ENCODE measurements at regions not wholly inside any gene's neighbourhood (a gene's known extent, or its start where the extent isn't known, plus 50 kb on each side); places are given as distances from the start of the nearest gene placed in this dataset.
"Not testable (repeated sequence)": the region's sequence is repeated elsewhere in the genome, so short reads cannot be mapped to it uniquely, and the experiment has no call there.

GRCh38 chr6:90675107-90675506 is 88.2 kb upstream of the MAP3K7 start:
- FAIRE-seq = not testable (repeated sequence)

- FAIRE-seq = not testable (repeated sequence)
These were observed 87.2 kb upstream of the MAP3K7 start for GRCh38 chr6:90674077-90674476.

DNA sequence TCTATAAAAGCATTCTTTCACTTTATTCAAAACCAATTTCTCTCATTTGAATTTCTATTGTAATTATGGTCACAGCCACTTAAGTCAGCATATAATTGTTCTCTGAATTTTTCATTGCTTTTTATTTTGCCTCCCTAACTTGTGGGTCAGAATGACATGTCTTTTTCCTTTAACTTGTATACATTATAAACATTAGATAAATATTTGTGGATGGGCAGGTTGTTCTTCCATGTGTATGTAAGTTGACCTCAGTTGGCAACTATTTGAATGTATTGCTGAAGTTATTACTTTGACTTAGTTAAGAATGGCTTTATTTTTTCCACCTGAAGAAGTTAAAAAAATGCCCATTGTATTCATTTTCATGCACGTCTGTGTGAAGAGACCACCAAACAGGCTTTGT is 83.0 kb upstream of the MAP3K7 start:
- FAIRE-seq = no peak

DNA sequence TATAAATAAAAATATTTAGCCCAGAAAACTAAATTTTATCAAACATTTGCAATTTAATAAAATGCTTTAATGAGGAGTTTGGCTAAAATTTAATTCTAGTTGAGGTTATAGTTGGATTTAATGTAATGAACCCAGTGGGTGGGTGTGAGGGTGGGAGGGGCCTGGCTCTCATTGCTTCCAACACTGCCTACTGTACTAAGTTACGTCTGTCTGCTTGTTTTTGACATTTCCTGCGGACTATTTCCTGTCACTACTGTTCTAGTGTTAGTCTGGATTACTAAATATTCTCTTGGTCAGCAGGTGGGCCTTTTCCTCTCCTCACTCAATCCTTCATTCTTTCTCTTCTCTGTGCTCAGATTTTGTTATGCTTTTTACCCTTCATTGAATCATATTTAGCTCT is 82.5 kb upstream of the MAP3K7 start:
- FAIRE-seq = no peak

DNA sequence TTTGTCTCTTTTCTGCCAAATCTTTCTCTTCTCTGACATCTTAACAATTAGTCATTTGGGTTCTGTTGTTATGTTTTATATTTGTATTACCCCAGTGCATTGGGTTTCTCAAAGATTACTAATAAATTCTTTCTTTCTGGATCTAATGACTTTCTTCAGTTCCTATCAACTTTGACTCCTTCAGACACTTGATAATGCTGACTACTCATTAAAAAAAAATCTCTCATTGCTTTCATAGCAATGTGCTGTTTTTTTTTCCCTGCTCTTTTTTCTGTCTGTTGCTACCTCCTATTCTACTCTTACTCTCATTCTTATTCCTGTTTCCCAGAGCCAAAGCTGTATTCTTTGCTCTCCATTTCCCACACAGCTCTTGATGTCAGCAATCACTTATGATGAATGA is 81.3 kb upstream of the MAP3K7 start:
- FAIRE-seq = no peak

GRCh38 chr6:90663873-90664272 is 77.0 kb upstream of the MAP3K7 start:
- FAIRE-seq = no peak

DNA sequence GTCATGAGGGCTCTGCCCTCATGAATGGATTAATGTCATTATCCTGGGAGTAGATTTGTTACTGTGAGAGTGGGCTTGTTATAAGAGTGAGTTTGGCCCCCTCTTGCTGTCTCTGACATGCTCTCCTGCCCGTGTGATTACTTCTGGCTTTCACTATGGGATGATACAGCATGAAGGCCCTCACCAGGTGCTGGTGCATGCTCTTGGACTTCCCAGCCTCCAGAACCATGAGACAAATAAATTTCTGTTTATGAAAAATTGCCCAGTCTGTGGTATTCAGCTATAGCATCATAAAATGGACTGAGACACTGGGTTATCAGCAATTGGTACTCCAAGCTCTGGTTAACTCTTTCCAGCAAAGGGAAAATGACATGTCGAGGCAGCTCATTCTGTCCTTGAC is 76.2 kb upstream of the MAP3K7 start:
- no peak for FAIRE-seq

- no peak for FAIRE-seq
These were observed 74.1 kb upstream of the MAP3K7 start for GRCh38 chr6:90660931-90661330.

DNA sequence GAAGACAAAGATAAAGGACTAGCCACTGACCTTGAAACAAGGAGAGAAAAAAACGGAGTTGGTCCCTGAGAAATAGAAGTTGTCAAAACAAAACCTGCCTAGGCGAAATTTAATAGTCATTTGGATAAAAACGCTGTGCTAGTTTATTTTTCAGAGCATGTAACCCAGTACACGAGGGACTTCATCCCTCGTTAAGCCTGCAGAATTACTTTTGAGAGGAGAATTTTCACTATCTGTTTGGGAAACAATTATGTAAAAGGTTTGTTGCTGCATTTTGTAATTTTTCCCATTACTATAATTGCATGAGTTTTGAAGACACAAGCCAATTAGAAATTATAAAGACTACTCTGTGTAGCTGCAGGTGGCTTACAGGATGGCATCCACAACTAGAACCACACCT is 71.6 kb upstream of the MAP3K7 start:
- FAIRE-seq = no peak

GRCh38 chr6:90656325-90656724 is 69.5 kb upstream of the MAP3K7 start:
- FAIRE-seq = no peak

DNA sequence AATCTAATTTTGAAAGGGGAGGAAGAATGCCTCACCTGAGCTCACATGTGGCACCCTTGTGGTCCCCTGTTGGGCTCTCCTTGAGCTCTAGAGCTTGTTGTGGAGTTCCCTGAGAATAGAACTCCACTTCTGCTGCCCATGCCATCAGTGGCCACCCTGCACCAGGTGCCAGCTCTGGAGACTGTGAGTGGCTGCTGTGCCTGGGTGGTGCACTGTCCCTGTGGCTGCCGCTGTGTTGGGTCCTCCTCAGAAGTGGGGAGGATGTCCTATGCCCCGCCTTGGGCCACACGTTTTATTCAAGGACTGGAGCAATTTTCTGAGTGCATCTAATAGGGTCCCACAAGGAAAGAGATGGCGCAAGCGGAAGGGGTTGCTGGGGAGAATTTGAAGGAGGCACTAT is 67.9 kb upstream of the MAP3K7 start:
- no peak for FAIRE-seq

DNA sequence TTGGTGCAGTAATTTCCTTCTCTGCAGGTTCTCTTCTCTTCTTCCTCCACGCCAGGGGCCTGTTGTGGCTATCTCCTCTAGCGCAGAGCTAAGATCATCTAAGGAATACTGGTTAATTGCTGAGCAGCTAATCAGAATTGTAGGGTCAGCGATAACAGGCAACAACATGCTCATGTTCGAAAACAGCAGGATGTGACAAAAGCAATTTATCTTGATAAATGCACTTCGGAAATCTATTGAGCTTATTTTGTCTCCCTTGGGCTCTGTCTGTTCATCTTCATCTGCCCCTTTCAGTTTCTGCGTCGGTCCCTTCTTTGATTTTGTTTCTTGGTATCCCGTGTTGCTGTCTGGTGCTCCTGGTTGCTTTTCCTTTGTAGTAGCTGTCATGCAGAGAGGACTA is 67.3 kb upstream of the MAP3K7 start:
- no peak for FAIRE-seq

- FAIRE-seq = no peak
These were observed 66.9 kb upstream of the MAP3K7 start for GRCh38 chr6:90653750-90654149.

DNA sequence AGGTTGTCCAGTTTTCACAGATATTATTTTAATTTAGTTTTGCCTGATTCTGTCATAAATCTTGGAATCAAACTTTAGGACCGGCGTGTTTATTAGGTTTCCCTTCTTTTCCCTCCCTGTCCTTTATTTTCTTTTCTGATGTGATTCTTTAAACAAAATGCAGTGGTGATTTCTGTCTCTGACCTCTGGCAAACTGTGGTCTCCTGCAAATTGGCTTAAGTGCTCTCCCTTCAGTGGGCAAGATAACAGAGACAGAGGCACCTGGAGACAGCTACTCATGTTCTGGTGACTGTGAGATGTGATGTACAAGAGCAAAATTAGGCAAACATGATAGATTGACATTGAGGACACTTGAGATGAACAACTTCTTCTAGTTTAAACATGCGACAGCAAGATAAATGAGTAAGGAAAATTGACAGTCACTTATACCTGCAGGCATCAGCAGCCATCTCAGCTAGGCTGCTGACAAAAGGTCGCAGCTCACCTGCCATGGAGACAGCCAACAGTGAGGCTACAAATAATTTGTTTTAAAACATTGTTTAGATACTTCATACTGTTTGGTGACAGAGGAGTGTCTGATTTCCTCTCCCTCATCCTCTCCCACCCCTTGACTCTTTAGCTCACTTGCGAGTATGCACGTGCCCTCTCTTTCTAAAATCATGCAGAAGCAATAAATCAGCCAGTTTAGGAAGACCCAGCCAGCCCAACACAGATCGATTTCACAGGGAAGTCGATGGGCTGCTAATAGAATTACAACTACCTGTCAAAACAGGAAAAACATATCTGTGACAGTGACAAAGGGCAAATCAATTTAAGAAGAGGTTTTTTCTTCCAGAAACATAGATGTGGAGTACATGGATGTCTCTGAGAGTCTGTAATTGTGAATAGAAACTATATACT is 63.4 kb upstream of the MAP3K7 start:
- FAIRE-seq = no peak

GRCh38 chr6:90648873-90649272 is 62.0 kb upstream of the MAP3K7 start:
- no peak for FAIRE-seq

DNA sequence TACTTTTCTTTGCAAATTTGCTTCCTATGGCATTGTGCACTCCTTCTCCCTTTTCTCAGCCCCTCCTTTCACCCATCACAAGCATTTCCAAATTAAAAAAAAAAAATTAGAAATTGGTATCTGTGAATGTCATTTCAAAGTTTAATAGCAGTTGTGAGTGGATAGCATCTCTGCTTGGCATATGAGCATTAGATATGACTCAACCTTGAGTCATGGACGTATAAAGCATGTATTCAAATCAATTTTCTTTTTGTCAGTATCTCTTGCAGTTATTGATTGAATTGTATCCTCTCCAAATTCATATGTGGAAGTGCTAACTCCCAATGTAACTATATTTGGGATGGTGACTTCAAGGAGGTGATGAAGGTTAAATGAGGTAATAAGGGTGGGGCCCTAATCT is 60.1 kb upstream of the MAP3K7 start:
- no peak for FAIRE-seq

DNA sequence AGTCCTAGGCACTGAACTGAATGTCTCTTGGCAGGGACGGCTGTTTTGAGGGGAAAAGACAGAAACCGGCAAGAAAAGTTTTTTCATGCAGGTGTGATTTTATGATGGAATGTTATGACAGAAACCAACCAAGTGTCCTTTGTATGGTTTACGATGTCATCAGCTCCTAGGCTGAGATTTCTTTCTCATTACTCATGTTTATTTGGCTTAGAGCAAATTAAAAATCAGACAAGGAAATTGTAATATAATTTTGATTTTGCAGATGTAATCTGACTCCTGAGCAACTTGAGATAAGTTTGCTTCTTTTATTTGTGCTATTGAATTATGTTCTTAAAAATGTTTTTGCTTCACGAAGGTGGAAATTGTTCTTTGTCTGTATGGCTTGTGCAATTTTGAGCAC is 58.8 kb upstream of the MAP3K7 start:
- no peak for FAIRE-seq

DNA sequence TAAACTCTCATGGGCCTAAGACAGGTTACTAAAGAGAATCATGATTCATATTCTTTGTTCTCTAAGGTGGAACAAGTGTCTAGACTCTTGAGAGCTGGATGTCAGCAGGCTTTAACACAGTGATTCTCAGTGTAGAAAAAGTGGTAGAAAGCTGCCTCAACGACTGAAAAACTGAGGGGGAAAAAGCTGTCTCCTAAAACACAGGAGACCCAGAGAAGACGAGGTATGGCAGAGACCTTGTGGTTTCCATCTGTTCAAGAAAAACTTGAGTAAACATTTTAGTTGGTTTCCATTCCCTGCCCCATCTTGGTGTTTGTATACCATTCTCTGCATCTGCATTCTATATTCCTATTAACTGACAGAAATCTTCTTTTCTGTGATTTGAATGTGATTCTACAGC is 57.6 kb upstream of the MAP3K7 start:
- FAIRE-seq = no peak

- FAIRE-seq = no peak
These were observed 56.5 kb upstream of the MAP3K7 start for GRCh38 chr6:90643381-90643780.

DNA sequence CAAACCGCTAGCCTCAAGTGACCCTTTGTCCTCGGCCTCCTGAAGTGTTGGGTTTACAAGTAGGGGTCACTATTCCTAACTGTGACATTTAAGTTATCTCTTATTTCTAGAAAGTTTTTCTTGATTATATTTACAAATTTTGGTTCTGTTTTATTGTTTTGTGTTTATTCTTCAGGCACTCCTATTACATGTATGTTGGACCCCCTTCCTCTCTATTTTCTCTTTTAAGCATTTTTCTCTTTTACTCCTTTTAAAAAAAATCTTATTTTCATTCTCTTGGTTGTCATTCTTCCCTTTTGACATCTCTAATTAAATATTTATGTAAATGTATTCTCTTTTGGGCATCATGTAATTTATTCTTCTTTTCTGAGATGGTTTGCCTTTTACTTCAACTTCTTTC is 50.4 kb upstream of the MAP3K7 start:
- FAIRE-seq = no peak

Data from TTC549 (cell line).